AG04449 (cell line): ENCODE measurements at regions not wholly inside any gene's neighbourhood (a gene's known extent, or its start where the extent isn't known, plus 50 kb on each side); places are given as distances from the start of the nearest gene placed in this dataset.

ENCODE experiments used
- CTCF ChIA-PET: fragments of 350-600 bp; formaldehyde crosslinking; extraction: SDS; loops from one replicate; lab custom pipeline; 2021; ENCODE audit warnings: antibody characterized with exemption; lab: Yijun Ruan, JAX
- POLR2A ChIA-PET: fragments of 400-600, 350-600 bp; formaldehyde crosslinking; extraction: SDS; loops from one replicate; lab custom pipeline; 2020; ENCODE audit warnings: antibody characterized with exemption, inconsistent platforms; lab: Yijun Ruan, JAX
- DNase-seq: peaks from one replicate; pipeline ENCODE4 v3.0.0-alpha.2; 2010; ENCODE audit warnings: low read depth, low spot score
- H3K4me3 ChIP-seq: 2 replicates; pipeline ENCODE4 v1.5.1; 2011; ENCODE audit warnings: low read depth, mild to moderate bottlenecking, control low read depth, low read length
- CTCF ChIP-seq: IDR thresholded peaks from one replicate; pipeline ENCODE4 v1.5.1; 2011; ENCODE audit warnings: mild to moderate bottlenecking, moderate library complexity, low read length, control low read depth, inconsistent platforms; ENCODE audit not compliant: insufficient read depth; ENCODE audit errors: missing control alignments

- H3K4me3 ChIP-seq, result no peak overlapping the region
- POLR2A ChIA-PET, result interaction anchor here (0.7 kb wide), 1 partner anchor 961 kb away, joined by 3 read pairs; no protein-coding TSS in a partner anchor
- CTCF ChIA-PET, result interaction anchor here (1.3 to 5.0 kb wide), 2 partner anchors 9 to 102 kb away, joined by 5 to 33 read pairs; no protein-coding TSS in a partner anchor
- TF ChIP-seq CTCF, result no peak
- no peak for DNase-seq
These were observed 58.3 kb upstream of the COMTD1 start for GRCh38 chr10:75294031-75294437.

GRCh38 chr10:75293446-75293820 is 57.7 kb upstream of the COMTD1 start:
- ChIA-PET CTCF (interaction anchor here (5.0 kb wide), 1 partner anchor 102 kb away, joined by 33 read pairs; no protein-coding TSS in a partner anchor), POLR2A (no interaction called here)
- H3K4me3 ChIP-seq, result no peak overlapping the region
- TF ChIP-seq CTCF, result no peak
- no peak for DNase-seq

- no peak overlapping the region for H3K4me3 ChIP-seq
- POLR2A ChIA-PET, result no interaction called here
- CTCF ChIA-PET, result no interaction called here
- DNase-seq, result no peak
- TF ChIP-seq CTCF, result no peak
These were observed 57.2 kb upstream of the COMTD1 start for GRCh38 chr10:75292794-75293445.

- CTCF ChIA-PET, result interaction anchor here (0.8 kb wide), 1 partner anchor 104 kb away, joined by 3 read pairs; no protein-coding TSS in a partner anchor
- TF ChIP-seq CTCF, result no peak
- DNase-seq, result no peak
- H3K4me3 ChIP-seq, result no peak overlapping the region
- POLR2A ChIA-PET, result no interaction called here
These were observed 56.0 kb upstream of the COMTD1 start for GRCh38 chr10:75291805-75292204.

GRCh38 chr10:75288140-75288711 is 52.5 kb upstream of the COMTD1 start:
- ChIA-PET POLR2A (no interaction called here), CTCF (interaction anchor here (0.6 kb wide), 1 partner anchor 108 kb away, joined by 3 read pairs; no protein-coding TSS in a partner anchor)
- no peak for DNase-seq

More at GRCh38 chr10:75288140-75288711, 52.5 kb upstream of the COMTD1 start:
- TF ChIP-seq CTCF, result no peak
- H3K4me3 ChIP-seq, result no peak overlapping the region
